Astrocyte (in vitro differentiated cells and primary cell): ENCODE measurements at regions not wholly inside any gene's neighbourhood (a gene's known extent, or its start where the extent isn't known, plus 50 kb on each side); places are given as distances from the start of the nearest gene placed in this dataset.

ENCODE experiments used
- DNase-seq: peaks from one replicate; pipeline ENCODE4 v3.0.0-alpha.2; 2010; ENCODE audit warnings: low read depth
- FAIRE-seq: peaks from 2 replicates; lab custom pipeline; 2011; peaks lifted over from hg19 to GRCh38; lab: Jason Lieb, UNC
- H2AFZ ChIP-seq: 2 replicates; pipeline ENCODE4 v1.6.0; 2012; ENCODE audit warnings: low read depth, low read length, inconsistent platforms
- H3K27ac ChIP-seq: 2 replicates; pipeline ENCODE4 v1.5.1; 2011; ENCODE audit warnings: low read depth, low read length, inconsistent platforms
- H3K27me3 ChIP-seq: 2 replicates; pipeline ENCODE4 v1.6.0; 2011; ENCODE audit warnings: low read length, inconsistent platforms; ENCODE audit not compliant: insufficient read depth
- H3K36me3 ChIP-seq: 2 replicates; pipeline ENCODE4 v1.5.1; 2011; ENCODE audit warnings: low read length, inconsistent platforms; ENCODE audit not compliant: insufficient read depth
- H3K4me1 ChIP-seq: 2 replicates; pipeline ENCODE4 v1.5.1; 2011; ENCODE audit warnings: low read length, inconsistent platforms; ENCODE audit not compliant: insufficient read depth
- H3K4me2 ChIP-seq: 2 replicates; pipeline ENCODE4 v1.6.0; 2012; ENCODE audit warnings: low read length, inconsistent platforms
- H3K4me3 ChIP-seq: 2 replicates; pipeline ENCODE4 v1.5.1; 2011; ENCODE audit warnings: low read depth, mild to moderate bottlenecking, low read length, inconsistent platforms; ENCODE audit not compliant: insufficient read depth
- H3K79me2 ChIP-seq: 2 replicates; pipeline ENCODE4 v1.6.0; 2012; ENCODE audit warnings: mild to moderate bottlenecking, low read length, inconsistent platforms; ENCODE audit not compliant: insufficient read depth
- H3K9ac ChIP-seq: 2 replicates; pipeline ENCODE4 v1.6.0; 2012; ENCODE audit warnings: mild to moderate bottlenecking, low read length, inconsistent platforms
- H3K9me3 ChIP-seq: 2 replicates; pipeline ENCODE4 v1.5.1; 2012; ENCODE audit warnings: low read depth, mild to moderate bottlenecking, low read length, inconsistent platforms; ENCODE audit not compliant: insufficient read depth
- H4K20me1 ChIP-seq: 2 replicates; pipeline ENCODE4 v1.6.0; 2012; ENCODE audit warnings: low read length, inconsistent platforms; ENCODE audit not compliant: insufficient read depth
- H3K27ac Mint-ChIP-seq: one replicate; pipeline ENCODE4 v1.8.0; 2021; ENCODE audit warnings: mild to moderate bottlenecking, mixed read lengths; ENCODE audit not compliant: unreplicated experiment
- H3K27me3 Mint-ChIP-seq: one replicate; pipeline ENCODE4 v1.8.0; 2021; ENCODE audit warnings: low read depth, mixed read lengths; ENCODE audit not compliant: unreplicated experiment
- H3K36me3 Mint-ChIP-seq: one replicate; pipeline ENCODE4 v1.8.0; 2021; ENCODE audit warnings: low read depth, mixed read lengths; ENCODE audit not compliant: unreplicated experiment
- H3K4me1 Mint-ChIP-seq: one replicate; pipeline ENCODE4 v1.8.0; 2021; ENCODE audit warnings: low read depth, mixed read lengths; ENCODE audit not compliant: unreplicated experiment
- H3K4me3 Mint-ChIP-seq: one replicate; pipeline ENCODE4 v1.8.0; 2021; ENCODE audit warnings: mild to moderate bottlenecking, moderate library complexity, mixed read lengths; ENCODE audit not compliant: unreplicated experiment
- H3K9me3 Mint-ChIP-seq: one replicate; pipeline ENCODE4 v1.8.0; 2021; ENCODE audit warnings: mild to moderate bottlenecking, mixed read lengths; ENCODE audit not compliant: unreplicated experiment
- CTCF ChIP-seq: IDR thresholded peaks from 2 replicates; pipeline ENCODE4 v1.5.1; 2011; ENCODE audit warnings: low read depth, mild to moderate bottlenecking, inconsistent platforms, low read length, moderate library complexity; ENCODE audit not compliant: insufficient read depth
- EZH2 ChIP-seq: IDR thresholded peaks from 2 replicates; pipeline ENCODE4 v1.6.1; 2012; ENCODE audit warnings: mild to moderate bottlenecking, low read length, inconsistent platforms; ENCODE audit not compliant: insufficient read depth

- H2AFZ ChIP-seq = no peak overlapping the region
Measured at GRCh38 chr22:47850644-47851151, 1088.2 kb downstream of the TBC1D22A start.

GRCh38 chr22:47849576-47849975, 1087.1 kb downstream of the TBC1D22A start:
- Mint-ChIP-seq H3K4me3 (no peak overlapping the region), H3K36me3 (no peaks in the 10 kb centered on the region)
- FAIRE-seq = no peak

More at GRCh38 chr22:47850644-47851151, 1088.2 kb downstream of the TBC1D22A start:
- DNase-seq (no peak), FAIRE-seq (no peak)
- Mint-ChIP-seq H3K4me3 (no peak overlapping the region), H3K36me3 (no peaks in the 10 kb centered on the region), H3K4me1 (peaks cover 28% of the 10 kb centered on the region), H3K9me3 (peaks cover 2% of the 10 kb centered on the region), H3K27me3 (peaks cover 15% of the 10 kb centered on the region), H3K27ac (no peak overlapping the region)
- Histone ChIP-seq H3K4me1 (no peaks in the 10 kb centered on the region), H3K27ac (no peak overlapping the region), H3K36me3 (no peaks in the 10 kb centered on the region), H3K9ac (no peak overlapping the region), H3K79me2 (no peaks in the 10 kb centered on the region), H3K4me3 (no peak overlapping the region), H3K9me3 (no peaks in the 10 kb centered on the region), H4K20me1 (no peaks in the 10 kb centered on the region), H3K4me2 (no peak overlapping the region), H3K27me3 (no peaks in the 10 kb centered on the region)
- TF ChIP-seq EZH2 = no peak
- TF ChIP-seq CTCF = no peak

More at GRCh38 chr22:47849576-47849975, 1087.1 kb downstream of the TBC1D22A start:
- Histone ChIP-seq H3K79me2 (no peaks in the 10 kb centered on the region), H2AFZ (no peak overlapping the region), H3K4me3 (no peak overlapping the region), H3K9ac (no peak overlapping the region), H3K27ac (no peak overlapping the region), H4K20me1 (no peaks in the 10 kb centered on the region), H3K27me3 (no peaks in the 10 kb centered on the region), H3K9me3 (no peaks in the 10 kb centered on the region), H3K4me2 (no peak overlapping the region), H3K36me3 (no peaks in the 10 kb centered on the region), H3K4me1 (no peaks in the 10 kb centered on the region)
- peaks cover 28% of the 10 kb centered on the region for H3K4me1 Mint-ChIP-seq
- DNase-seq = no peak
- H3K27me3 Mint-ChIP-seq = peaks cover 20% of the 10 kb centered on the region
- H3K9me3 Mint-ChIP-seq = no peaks in the 10 kb centered on the region
- no peak for TF ChIP-seq CTCF
- no peak for TF ChIP-seq EZH2
- no peak overlapping the region for H3K27ac Mint-ChIP-seq
